IPS DF 19.7 (cell line): ENCODE measurements at regions not wholly inside any gene's neighbourhood (a gene's known extent, or its start where the extent isn't known, plus 50 kb on each side); places are given as distances from the start of the nearest gene placed in this dataset.

Experiments
- DNase-seq: peaks from one replicate; pipeline ENCODE4 v3.0.0-alpha.2; 2013; ENCODE audit warnings: low read depth, low spot score

GRCh38 chr2:162967811-162968210 lies 129.2 kb upstream of the KCNH7 start:
- DNase-seq: no peak

- DNase-seq: no peak
These were observed 128.6 kb upstream of the KCNH7 start for GRCh38 chr2:162967147-162967546.

- no peak for DNase-seq
These were observed 126.6 kb upstream of the KCNH7 start for GRCh38 chr2:162965191-162965590.

- no peak for DNase-seq
These were observed 125.9 kb upstream of the KCNH7 start for GRCh38 chr2:162964513-162964912.

GRCh38 chr2:162963156-162963555 lies 124.6 kb upstream of the KCNH7 start:
- DNase-seq: no peak

GRCh38 chr2:162945785-162946184 lies 107.2 kb upstream of the KCNH7 start:
- DNase-seq: no peak

DNA sequence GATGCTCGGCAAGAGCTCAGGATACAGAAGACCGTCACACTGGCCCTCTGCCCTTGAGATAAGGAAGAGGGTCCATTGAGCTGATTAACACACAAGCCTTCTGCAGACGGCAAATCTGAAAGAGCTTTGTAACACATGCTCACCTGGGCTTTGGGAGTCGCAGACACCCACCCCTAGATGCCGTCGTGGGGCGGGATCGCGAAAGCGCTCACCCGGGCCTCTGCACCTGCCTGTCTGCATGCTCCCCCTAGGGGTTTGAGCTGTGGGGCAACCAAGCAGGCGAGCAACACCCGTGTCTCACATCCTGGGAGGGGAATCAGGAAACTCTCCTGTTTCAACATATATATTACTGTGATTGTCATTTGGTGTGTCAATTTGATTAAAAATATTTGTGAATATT lies 99.8 kb upstream of the KCNH7 start:
- DNase-seq: no peak

- DNase-seq: no peak
These were observed 95.6 kb upstream of the KCNH7 start for GRCh38 chr2:162934191-162934590.

- no peak for DNase-seq
These were observed 93.8 kb upstream of the KCNH7 start for GRCh38 chr2:162932416-162932815.

GRCh38 chr2:162929571-162929970 lies 91.0 kb upstream of the KCNH7 start:
- DNase-seq: no peak

GRCh38 chr2:162928356-162928755 lies 89.8 kb upstream of the KCNH7 start:
- DNase-seq: no peak

- DNase-seq: no peak
These were observed 88.3 kb upstream of the KCNH7 start for GRCh38 chr2:162926907-162927306.

- DNase-seq: no peak
These were observed 87.9 kb upstream of the KCNH7 start for GRCh38 chr2:162926501-162926900.

DNA sequence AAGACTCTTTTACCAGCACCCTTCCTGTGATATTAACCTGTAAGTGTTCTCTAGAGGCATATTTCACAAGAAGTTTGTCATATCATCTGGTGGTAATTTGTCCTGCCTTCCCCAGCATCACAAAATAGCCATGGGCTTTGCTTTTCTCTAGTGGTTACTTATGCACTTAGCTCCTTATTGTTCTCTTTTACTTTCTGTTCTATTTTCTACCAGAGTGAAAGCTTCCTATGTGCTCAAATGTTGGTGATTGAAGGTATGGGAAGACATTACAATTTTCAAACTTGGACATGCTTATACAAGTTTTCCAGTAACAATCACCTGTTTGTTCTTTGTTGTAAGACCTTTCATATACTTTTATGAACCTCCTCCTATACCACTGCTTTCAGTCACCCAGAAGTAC lies 87.0 kb upstream of the KCNH7 start:
- DNase-seq: no peak

DNA sequence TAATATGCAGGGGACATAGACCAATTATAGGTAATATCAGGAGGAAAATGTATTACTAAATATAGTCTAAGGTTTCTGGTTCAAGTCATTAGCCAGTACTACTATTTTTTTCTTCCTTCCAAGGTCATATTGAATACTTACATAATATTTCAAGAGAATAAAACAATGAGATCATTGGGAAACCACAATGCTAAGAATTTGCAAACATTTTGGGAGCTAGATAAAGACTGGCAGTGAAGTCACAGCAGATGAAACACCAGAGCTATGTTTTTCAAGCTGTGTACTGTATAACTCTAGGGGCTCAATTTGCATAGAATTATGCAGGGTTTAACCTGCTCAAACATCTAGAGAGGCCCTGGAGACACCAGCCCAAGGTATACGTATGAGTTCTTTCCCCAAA lies 80.5 kb upstream of the KCNH7 start:
- DNase-seq: no peak

- DNase-seq: no peak
These were observed 79.1 kb upstream of the KCNH7 start for GRCh38 chr2:162917626-162918025.

GRCh38 chr2:162916286-162916801 lies 77.8 kb upstream of the KCNH7 start:
- no peak for DNase-seq

GRCh38 chr2:162915858-162916257 lies 77.3 kb upstream of the KCNH7 start:
- no peak for DNase-seq

DNA sequence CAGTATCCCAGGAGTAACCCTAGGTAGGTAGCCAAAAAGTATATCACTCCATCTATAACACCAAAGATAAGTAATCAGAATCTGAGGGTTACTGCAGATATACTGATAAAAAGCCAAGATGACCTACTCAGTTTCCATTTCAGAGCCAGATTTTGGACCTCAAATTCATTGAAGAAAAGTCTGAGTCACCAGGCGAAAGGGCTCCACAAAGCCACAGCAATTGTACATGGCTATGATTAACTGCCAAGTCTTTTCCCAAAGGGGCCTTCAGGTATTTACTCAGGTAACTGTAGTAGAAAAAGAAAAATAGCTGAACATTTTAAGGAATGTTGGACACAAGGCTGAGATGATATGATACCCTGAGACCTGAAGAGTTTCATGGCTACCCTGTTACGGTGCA lies 75.6 kb upstream of the KCNH7 start:
- DNase-seq: no peak

DNA sequence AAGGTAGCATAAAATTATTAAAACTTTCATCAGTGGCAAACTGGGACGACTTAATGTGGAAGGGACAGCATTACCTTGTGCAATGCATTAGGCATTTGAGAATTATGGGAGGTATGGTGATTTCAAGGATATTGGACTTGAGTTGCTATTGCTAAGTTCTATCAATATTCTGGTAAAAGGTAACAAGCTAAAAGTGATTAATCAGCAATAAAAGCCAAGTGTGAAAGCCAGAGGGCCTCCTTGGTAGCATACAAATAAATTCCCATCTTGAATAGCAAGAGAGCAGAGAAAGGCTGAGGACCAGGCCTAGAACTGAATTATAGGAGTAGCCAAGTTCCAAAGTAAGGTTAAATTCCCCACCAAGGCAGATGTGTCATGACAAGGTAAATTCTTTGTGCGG lies 74.2 kb upstream of the KCNH7 start:
- DNase-seq: no peak

GRCh38 chr2:162908567-162908966 lies 70.0 kb upstream of the KCNH7 start:
- DNase-seq: peak; percentile 5

DNA sequence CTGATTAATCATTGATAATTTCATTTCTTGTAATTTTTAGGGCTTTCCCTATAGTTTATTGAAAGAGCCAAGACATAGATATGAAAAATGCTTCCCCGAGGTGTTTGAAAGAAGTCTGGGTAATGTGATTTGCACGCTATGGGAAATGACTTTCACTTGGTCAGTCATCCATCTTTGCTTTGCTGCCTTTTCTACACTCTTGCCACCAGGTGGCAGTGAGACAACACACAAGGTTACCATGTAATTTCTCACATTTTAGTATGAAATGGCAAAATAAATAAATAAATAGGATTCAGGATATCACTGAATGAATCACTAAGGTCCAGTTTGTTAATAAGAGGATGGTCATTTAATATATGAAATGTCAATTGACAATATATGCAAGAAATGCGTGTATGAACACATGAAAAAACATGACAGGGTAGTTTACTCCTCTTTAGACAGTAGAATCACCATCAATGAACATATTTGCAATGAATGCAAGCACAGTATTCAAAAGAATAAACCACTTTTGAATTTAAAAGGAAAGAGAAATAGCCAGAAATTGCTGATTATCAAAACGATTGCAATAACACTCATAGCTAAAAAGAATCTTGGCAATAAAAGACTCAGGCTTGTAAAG lies 52.2 kb upstream of the KCNH7 start:
- peak; percentile 3 for DNase-seq

- no peak for DNase-seq
These were observed 50.1 kb upstream of the KCNH7 start for GRCh38 chr2:162888652-162889051.
